SU-DHL-6 (cell line): ENCODE measurements at regions not wholly inside any gene's neighbourhood (a gene's known extent, or its start where the extent isn't known, plus 50 kb on each side); places are given as distances from the start of the nearest gene placed in this dataset.

Source experiments
- CTCF ChIP-seq: fragments of 200-600 bp; sonication (generic); IDR thresholded peaks from one replicate; pipeline ENCODE4 v1.5.1; 2017; ENCODE audit warnings: antibody characterized with exemption, mild to moderate bottlenecking, low read length, moderate library complexity; ENCODE audit not compliant: insufficient read depth, poor library complexity, severe bottlenecking
- EZH2phosphoT487 ChIP-seq: fragments of 200-600 bp; sonication (generic), shearing (Covaris generic); conservative IDR thresholded peaks from 2 replicates; pipeline ENCODE4 v1.6.1; 2018; ENCODE audit warnings: mild to moderate bottlenecking, antibody characterized with exemption, low read length, moderate library complexity, mixed read lengths

- TF ChIP-seq CTCF (no peak), EZH2phosphoT487 (no peak)
Measured at GRCh38 chr7:33849971-33850559, 55.3 kb upstream of the BMPER start.
